ENCODE measurements at regions not wholly inside any gene's neighbourhood (a gene's known extent, or its start where the extent isn't known, plus 50 kb on each side); places are given as distances from the start of the nearest gene placed in this dataset.

DNA sequence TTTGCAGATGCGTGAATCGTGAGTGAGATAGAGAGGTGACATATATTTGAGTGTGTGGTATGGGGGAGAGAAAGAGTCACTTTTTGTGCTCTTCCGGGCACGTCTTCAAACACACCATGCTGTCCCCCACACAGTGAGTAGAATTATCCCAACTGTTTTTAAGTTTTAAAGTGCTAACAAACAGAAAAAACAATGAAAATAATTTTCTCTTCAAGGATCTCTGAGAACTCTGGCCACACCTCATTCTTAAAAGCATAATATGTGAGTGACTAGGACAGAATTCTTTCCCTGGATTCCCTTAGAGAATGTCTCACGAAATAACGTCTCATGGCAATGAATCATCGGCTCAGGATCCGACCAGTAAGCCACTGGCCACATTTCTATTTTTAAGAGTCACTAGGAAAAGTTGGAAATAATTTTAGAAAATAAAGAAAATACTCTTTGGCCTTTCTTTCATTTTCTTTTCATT, 235.7 kb upstream of the ZNF217 start:
- H3K9ac ChIP-seq (ENCODE audit: low read length): peak overlapping the region; percentile 95
- peak overlapping the region; percentile 89 to 90 for H3K18ac ChIP-seq (ENCODE audit: low read depth in 1 of 2, low read length in 2 of 2)
- peak overlapping the region; percentile 80 for H2BK120ac ChIP-seq (ENCODE audit: low read depth, low read length)
- peaks cover 12% of the 10 kb centered on the region for H3K4me1 ChIP-seq (ENCODE audit: control insufficient read depth, insufficient read depth, low read depth, low read length)
- H4K91ac ChIP-seq (ENCODE audit: low read length): peak overlapping the region; percentile 88
- peak overlapping the region; percentile 82 for H4K8ac ChIP-seq (ENCODE audit: low read length)
- H3K4me2 ChIP-seq (ENCODE audit: low read length, poor library complexity, severe bottlenecking): peak overlapping the region; percentile 6
- H2BK12ac ChIP-seq (ENCODE audit: low read length in 2 of 2): peak overlapping the region in 1 of 2 experiments; percentile 63
- H3K27ac ChIP-seq (ENCODE audit: low read length, poor library complexity, severe bottlenecking): peak overlapping the region; percentile 99
- H2AFZ ChIP-seq (ENCODE audit: low read depth, low read length): no peak overlapping the region
- H3K4ac ChIP-seq (ENCODE audit: low read depth in 1 of 2, low read length in 2 of 2): peak overlapping the region; percentile 76 to 91
- peak overlapping the region in 1 of 2 experiments; percentile 72 for H3K4me3 ChIP-seq (ENCODE audit: insufficient read depth in 1 of 2, low read depth in 1 of 2, low read length in 2 of 2)
- peak overlapping the region; percentile 77 for H2AK5ac ChIP-seq (ENCODE audit: low read length, severe bottlenecking)
- H3K14ac ChIP-seq (ENCODE audit: low read length in 2 of 2): no peak overlapping the region
- peak overlapping the region; percentile 76 for H2BK5ac ChIP-seq (ENCODE audit: low read depth, low read length, poor library complexity, severe bottlenecking)
- peak; percentile 95 for DNase-seq
- H3K27me3 ChIP-seq (ENCODE audit: control insufficient read depth in 1 of 2, insufficient read depth in 1 of 2, low read length in 2 of 2): no peaks in the 10 kb centered on the region
- WGBS: 0% methylated on average over 2 of the region's 8 CpGs
- H3K36me3 ChIP-seq (ENCODE audit: control insufficient read depth in 1 of 2, insufficient read depth in 2 of 2, low read depth in 1 of 2, low read length in 2 of 2): no peaks in the 10 kb centered on the region
- no peaks in the 10 kb centered on the region for H3K79me1 ChIP-seq (replicated peaks; ENCODE audit: low read length, poor library complexity, severe bottlenecking)
- no peak overlapping the region for H3K23ac ChIP-seq (ENCODE audit: low read length in 2 of 2)
- H3K9me3 ChIP-seq (ENCODE audit: control insufficient read depth, low read length): no peaks in the 10 kb centered on the region
- H2BK15ac ChIP-seq (ENCODE audit: low read depth, poor library complexity, severe bottlenecking): no peak overlapping the region

DNA sequence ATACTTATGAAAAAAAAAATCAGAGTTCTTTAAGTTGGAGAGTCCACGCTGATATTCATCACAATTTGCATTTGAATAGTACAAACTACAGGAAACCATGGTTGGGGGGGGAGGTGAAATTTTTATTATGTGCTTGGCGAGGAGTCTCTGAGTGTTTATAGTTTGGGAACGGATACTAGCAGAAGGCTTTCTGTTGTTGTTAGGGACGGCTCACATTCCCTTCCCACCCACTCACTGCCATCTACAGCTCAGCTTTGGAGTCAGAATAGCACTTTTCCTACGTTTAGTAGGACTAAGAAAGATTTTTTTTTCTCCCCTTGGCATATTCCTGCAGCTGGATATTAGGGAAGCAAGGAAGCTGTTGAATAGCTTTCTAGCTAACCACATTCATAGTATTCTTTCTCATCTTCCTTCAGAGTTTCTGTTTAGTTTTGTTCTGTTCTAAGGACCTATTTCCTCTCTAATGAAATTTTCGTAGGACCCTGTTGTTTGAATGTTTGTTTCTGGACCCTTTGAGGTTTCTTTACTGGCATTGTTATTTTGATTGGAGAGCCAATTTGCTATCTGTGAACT, 235.1 kb upstream of the ZNF217 start:
- peak overlapping the region; percentile 76 for H2BK5ac ChIP-seq (ENCODE audit: low read depth, low read length, poor library complexity, severe bottlenecking)
- H2AFZ ChIP-seq (ENCODE audit: low read depth, low read length): no peak overlapping the region
- H3K4me2 ChIP-seq (ENCODE audit: low read length, poor library complexity, severe bottlenecking): peak overlapping the region; percentile 6
- H3K4ac ChIP-seq (ENCODE audit: low read depth in 1 of 2, low read length in 2 of 2): peak overlapping the region; percentile 76 to 91
- peak; percentile 91 for DNase-seq
- H3K27me3 ChIP-seq (ENCODE audit: control insufficient read depth in 1 of 2, insufficient read depth in 1 of 2, low read length in 2 of 2): no peaks in the 10 kb centered on the region
- no peak overlapping the region for H3K14ac ChIP-seq (ENCODE audit: low read length in 2 of 2)
- peak overlapping the region in 1 of 2 experiments; percentile 55 for H3K4me3 ChIP-seq (ENCODE audit: insufficient read depth in 1 of 2, low read depth in 1 of 2, low read length in 2 of 2)
- H2BK12ac ChIP-seq (ENCODE audit: low read length in 2 of 2): no peak overlapping the region
- no peaks in the 10 kb centered on the region for H3K9me3 ChIP-seq (ENCODE audit: control insufficient read depth, low read length)
- H2AK5ac ChIP-seq (ENCODE audit: low read length, severe bottlenecking): peak overlapping the region; percentile 77
- peak overlapping the region; percentile 82 for H4K8ac ChIP-seq (ENCODE audit: low read length)
- WGBS: 0% methylated on average over 1 of the region's 6 CpGs
- H3K18ac ChIP-seq (ENCODE audit: low read depth in 1 of 2, low read length in 2 of 2): peak overlapping the region; percentile 89 to 90
- H3K4me1 ChIP-seq (ENCODE audit: control insufficient read depth, insufficient read depth, low read depth, low read length): peaks cover 9% of the 10 kb centered on the region
- peak overlapping the region; percentile 88 for H4K91ac ChIP-seq (ENCODE audit: low read length)
- no peaks in the 10 kb centered on the region for H3K36me3 ChIP-seq (ENCODE audit: control insufficient read depth in 1 of 2, insufficient read depth in 2 of 2, low read depth in 1 of 2, low read length in 2 of 2)
- peak overlapping the region; percentile 95 for H3K9ac ChIP-seq (ENCODE audit: low read length)
- no peaks in the 10 kb centered on the region for H3K79me1 ChIP-seq (replicated peaks; ENCODE audit: low read length, poor library complexity, severe bottlenecking)
- H2BK15ac ChIP-seq (ENCODE audit: low read depth, poor library complexity, severe bottlenecking): no peak overlapping the region
- H2BK120ac ChIP-seq (ENCODE audit: low read depth, low read length): peak overlapping the region; percentile 80
- H3K27ac ChIP-seq (ENCODE audit: low read length, poor library complexity, severe bottlenecking): peak overlapping the region; percentile 99
- H3K23ac ChIP-seq (ENCODE audit: low read length in 2 of 2): no peak overlapping the region

DNA sequence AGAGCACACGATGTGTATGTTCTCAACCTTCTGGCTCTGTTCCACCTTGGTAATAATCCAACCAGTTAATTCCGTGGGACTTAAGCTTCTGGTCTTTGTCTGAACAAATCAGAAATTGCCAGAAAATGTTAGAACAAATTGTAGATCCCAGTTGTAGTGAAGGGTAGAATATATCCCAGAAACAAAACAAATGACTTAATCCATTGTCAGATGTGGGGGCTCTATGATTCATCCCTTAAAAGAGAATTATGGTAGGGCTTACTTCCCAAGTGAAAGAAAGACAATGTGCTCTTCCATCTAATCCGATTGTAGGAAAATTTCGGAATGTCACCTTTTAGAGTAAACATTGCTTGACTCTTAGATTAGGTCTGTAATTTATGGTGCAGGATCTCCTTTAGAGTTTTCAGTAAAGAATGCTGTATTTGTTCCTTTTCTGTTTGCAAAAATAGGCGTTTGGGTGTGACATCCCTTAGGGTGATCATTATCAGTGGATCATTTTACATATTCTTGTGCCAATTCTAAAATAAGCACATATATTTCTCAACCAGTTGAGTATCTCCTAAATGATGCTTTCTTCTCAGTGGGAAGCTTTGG, 234.5 kb upstream of the ZNF217 start:
- WGBS: 2% methylated on average over 2 of the region's 5 CpGs
- Histone ChIP-seq H3K4ac (ENCODE audit: low read depth in 1 of 2, low read length in 2 of 2) (no peak overlapping the region), H2BK15ac (ENCODE audit: low read depth, poor library complexity, severe bottlenecking) (no peak overlapping the region)

DNA sequence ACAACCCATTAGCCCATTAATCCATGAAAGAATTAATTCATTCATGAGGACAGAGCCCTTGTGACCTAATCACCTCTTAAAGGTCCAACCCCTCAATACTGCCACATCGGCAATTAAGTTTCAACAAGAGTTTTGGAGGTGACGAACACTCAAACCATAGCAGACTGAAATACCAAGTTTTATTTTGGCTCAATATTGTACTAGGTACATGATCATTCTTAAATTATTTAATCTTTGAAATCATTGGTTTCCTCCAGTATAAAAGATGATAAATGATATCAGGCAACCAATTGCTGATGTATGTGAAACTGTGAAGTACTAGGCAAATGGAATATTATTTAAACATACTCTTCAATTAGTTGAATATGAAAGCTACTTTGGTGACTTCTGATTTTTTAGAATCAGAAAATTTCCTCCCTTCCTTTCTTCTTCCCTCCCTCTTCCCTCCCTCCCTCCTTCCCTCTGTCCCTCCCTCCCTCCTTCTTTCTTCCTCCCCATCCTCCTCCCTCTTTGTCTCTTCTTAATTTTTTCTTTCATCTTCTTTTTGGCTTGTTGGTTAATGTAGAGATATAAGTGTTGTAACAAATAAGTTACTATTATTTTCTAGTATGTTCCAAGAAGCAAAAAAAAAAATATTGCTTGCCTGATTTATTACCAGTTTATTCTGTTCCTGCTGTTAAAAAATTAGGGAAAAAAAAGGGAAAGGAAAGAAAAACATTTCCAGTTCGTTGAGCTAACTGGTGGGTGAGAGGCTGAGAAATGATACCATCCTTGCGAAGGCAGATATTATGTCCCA, 233.9 kb upstream of the ZNF217 start:
- Histone ChIP-seq H4K91ac (ENCODE audit: low read length) (no peak overlapping the region), H2AFZ (ENCODE audit: low read depth, low read length) (no peak overlapping the region), H3K79me1 (replicated peaks; ENCODE audit: low read length, poor library complexity, severe bottlenecking) (no peaks in the 10 kb centered on the region), H3K9ac (ENCODE audit: low read length) (peak overlapping the region; percentile 95), H2BK5ac (ENCODE audit: low read depth, low read length, poor library complexity, severe bottlenecking) (peak overlapping the region; percentile 74), H4K8ac (ENCODE audit: low read length) (no peak overlapping the region), H3K18ac (ENCODE audit: low read depth in 1 of 2, low read length in 2 of 2) (peak overlapping the region; percentile 28 to 64), H2BK15ac (ENCODE audit: low read depth, poor library complexity, severe bottlenecking) (no peak overlapping the region), H3K9me3 (ENCODE audit: control insufficient read depth, low read length) (no peaks in the 10 kb centered on the region), H3K27me3 (ENCODE audit: control insufficient read depth in 1 of 2, insufficient read depth in 1 of 2, low read length in 2 of 2) (no peaks in the 10 kb centered on the region), H2BK12ac (ENCODE audit: low read length in 2 of 2) (peak overlapping the region; percentile 9 to 29), H3K14ac (ENCODE audit: low read length in 2 of 2) (no peak overlapping the region), H3K4me2 (ENCODE audit: low read length, poor library complexity, severe bottlenecking) (no peak overlapping the region), H3K27ac (ENCODE audit: low read length, poor library complexity, severe bottlenecking) (peak overlapping the region; percentile 99), H2BK120ac (ENCODE audit: low read depth, low read length) (no peak overlapping the region), H3K23ac (ENCODE audit: low read length in 2 of 2) (no peak overlapping the region), H3K4me3 (ENCODE audit: insufficient read depth in 1 of 2, low read depth in 1 of 2, low read length in 2 of 2) (peak overlapping the region in 1 of 2 experiments; percentile 55), H3K36me3 (ENCODE audit: control insufficient read depth in 1 of 2, insufficient read depth in 2 of 2, low read depth in 1 of 2, low read length in 2 of 2) (no peaks in the 10 kb centered on the region), H2AK5ac (ENCODE audit: low read length, severe bottlenecking) (no peak overlapping the region), H3K4ac (ENCODE audit: low read depth in 1 of 2, low read length in 2 of 2) (peak overlapping the region in 1 of 2 experiments; percentile 49), H3K4me1 (ENCODE audit: control insufficient read depth, insufficient read depth, low read depth, low read length) (peaks cover 9% of the 10 kb centered on the region)
- no peak for DNase-seq
- 63% methylated on average over 4 of the region's 4 CpGs for WGBS

More for the DNA sequence above, 234.5 kb upstream of the ZNF217 start:
- DNase-seq: peak; percentile 94
- Histone ChIP-seq H3K14ac (ENCODE audit: low read length in 2 of 2) (no peak overlapping the region), H3K18ac (ENCODE audit: low read depth in 1 of 2, low read length in 2 of 2) (peak overlapping the region in 1 of 2 experiments; percentile 64), H4K8ac (ENCODE audit: low read length) (no peak overlapping the region), H3K9me3 (ENCODE audit: control insufficient read depth, low read length) (no peaks in the 10 kb centered on the region), H2BK120ac (ENCODE audit: low read depth, low read length) (no peak overlapping the region), H3K27me3 (ENCODE audit: control insufficient read depth in 1 of 2, insufficient read depth in 1 of 2, low read length in 2 of 2) (no peaks in the 10 kb centered on the region), H3K36me3 (ENCODE audit: control insufficient read depth in 1 of 2, insufficient read depth in 2 of 2, low read depth in 1 of 2, low read length in 2 of 2) (no peaks in the 10 kb centered on the region), H4K91ac (ENCODE audit: low read length) (no peak overlapping the region), H3K4me1 (ENCODE audit: control insufficient read depth, insufficient read depth, low read depth, low read length) (peaks cover 9% of the 10 kb centered on the region), H3K79me1 (replicated peaks; ENCODE audit: low read length, poor library complexity, severe bottlenecking) (no peaks in the 10 kb centered on the region), H3K23ac (ENCODE audit: low read length in 2 of 2) (no peak overlapping the region), H2BK12ac (ENCODE audit: low read length in 2 of 2) (no peak overlapping the region), H3K4me2 (ENCODE audit: low read length, poor library complexity, severe bottlenecking) (no peak overlapping the region), H2AK5ac (ENCODE audit: low read length, severe bottlenecking) (no peak overlapping the region), H3K4me3 (ENCODE audit: insufficient read depth in 1 of 2, low read depth in 1 of 2, low read length in 2 of 2) (peak overlapping the region in 1 of 2 experiments; percentile 55), H2BK5ac (ENCODE audit: low read depth, low read length, poor library complexity, severe bottlenecking) (no peak overlapping the region), H3K9ac (ENCODE audit: low read length) (peak overlapping the region; percentile 95), H2AFZ (ENCODE audit: low read depth, low read length) (no peak overlapping the region), H3K27ac (ENCODE audit: low read length, poor library complexity, severe bottlenecking) (peak overlapping the region; percentile 99)
